K562 (cell line): ENCODE measurements at regions not wholly inside any gene's neighbourhood (a gene's known extent, or its start where the extent isn't known, plus 50 kb on each side); places are given as distances from the start of the nearest gene placed in this dataset.

ENCODE experiments used
- CEBPB ChIP-seq: fragments of 450-650 bp; IDR thresholded peaks from 2 replicates; pipeline ENCODE4 v1.6.1; 2016; ENCODE audit warnings: missing genetic modification characterization, missing compliant biosample characterization
- CEBPG ChIP-seq, 3 experiments: fragments of 200-800 bp in 1 of 3; sonication (Bioruptor generic) in 1 of 3; sonication (generic) in 1 of 3; formaldehyde crosslinking in 1 of 3; IDR thresholded peaks in 2 of 3; conservative IDR thresholded peaks in 1 of 3; 2 replicates each; pipeline versions ENCODE4 v1.6.1 to v1.8.0; 2016 to 2022; ENCODE audit warnings: missing compliant biosample characterization in 2 of 3, missing genetic modification characterization in 2 of 3, mild to moderate bottlenecking in 1 of 3, missing genetic modification reagents in 1 of 3
- CTBP1 ChIP-seq: fragments of 450-650 bp; IDR thresholded peaks from 2 replicates; pipeline ENCODE4 v1.6.1; 2016; ENCODE audit warnings: borderline replicate concordance
- E2F3 ChIP-seq: fragments of 250-450 bp; sonication (Bioruptor Pico); IDR thresholded peaks from 2 replicates; pipeline ENCODE4 v1.4.0; 2020; ENCODE audit warnings: mild to moderate bottlenecking
- E2F5 ChIP-seq: sonication (generic); formaldehyde crosslinking; IDR thresholded peaks from 2 replicates; pipeline ENCODE4 v1.8.0; 2022; ENCODE audit warnings: mild to moderate bottlenecking, missing genetic modification reagents
- ETS1 ChIP-seq: conservative IDR thresholded peaks from 2 replicates; pipeline ENCODE4 v1.6.1; 2011; ENCODE audit warnings: low read depth, mild to moderate bottlenecking, low read length; ENCODE audit not compliant: control insufficient read depth
- ETS2 ChIP-seq: IDR thresholded peaks from 2 replicates; pipeline ENCODE4 v1.6.1; 2016; ENCODE audit warnings: borderline replicate concordance, missing genetic modification characterization, mild to moderate bottlenecking, moderate library complexity, missing compliant biosample characterization; ENCODE audit not compliant: poor library complexity, severe bottlenecking
- GABPA ChIP-seq: fragments of 200-800 bp; sonication (Bioruptor generic); conservative IDR thresholded peaks from 2 replicates; pipeline ENCODE4 v1.6.1; 2016; ENCODE audit warnings: low read depth, missing genetic modification characterization, missing compliant biosample characterization
- GATA2 ChIP-seq: sonication (generic); formaldehyde crosslinking; IDR thresholded peaks from 2 replicates; pipeline ENCODE4 v1.4.0; 2020; ENCODE audit warnings: mild to moderate bottlenecking, missing genetic modification reagents
- MCM7 ChIP-seq, 2 experiments: fragments of 450-650 bp; IDR thresholded peaks; 2 replicates each; pipeline ENCODE4 v1.6.1; 2016 to 2018
- PHTF2 ChIP-seq: fragments of 250-450 bp; sonication (Bioruptor Pico); IDR thresholded peaks from 2 replicates; pipeline ENCODE4 v1.5.0; 2021; ENCODE audit warnings: mild to moderate bottlenecking
- RBM15 ChIP-seq: fragments of 200-400 bp; formaldehyde crosslinking; IDR thresholded peaks from 2 replicates; pipeline ENCODE4 v1.6.1; 2018; ENCODE audit warnings: mild to moderate bottlenecking, low read length, moderate library complexity; ENCODE audit not compliant: insufficient read depth
- RBM34 ChIP-seq: fragments of 200-400 bp; formaldehyde crosslinking; IDR thresholded peaks from 2 replicates; pipeline ENCODE4 v1.6.1; 2018; ENCODE audit warnings: low read length, borderline replicate concordance; ENCODE audit not compliant: insufficient read depth
- SETDB1 ChIP-seq: IDR thresholded peaks from one replicate; pipeline ENCODE4 v1.6.1; 2012; ENCODE audit warnings: low read length, control low read depth, inconsistent platforms
- STAT5A ChIP-seq: IDR thresholded peaks from 2 replicates; pipeline ENCODE4 v1.6.1; 2012; ENCODE audit warnings: low read length, inconsistent platforms, borderline replicate concordance
- VEZF1 ChIP-seq: fragments of 200-800 bp; sonication (Bioruptor generic); IDR thresholded peaks from 2 replicates; pipeline ENCODE4 v1.6.1; 2017; ENCODE audit warnings: missing genetic modification characterization, missing compliant biosample characterization
- ZBTB12 ChIP-seq: fragments of 250-450 bp; sonication (Bioruptor Pico); IDR thresholded peaks from 2 replicates; pipeline ENCODE4 v1.4.0; 2020
- ZC3H11A ChIP-seq: IDR thresholded peaks from 2 replicates; pipeline ENCODE4 v1.6.1; 2012; ENCODE audit warnings: low read depth, low read length, improper control_type of control experiment

GRCh38 chr7:13104128-13104527 is 416.7 kb downstream of the ARL4A start (continued):
- no peak for TF ChIP-seq E2F5
- no peak for TF ChIP-seq ETS1
- no peak for TF ChIP-seq STAT5A
- no peak for TF ChIP-seq ZC3H11A
- no peak for TF ChIP-seq CTBP1
- no peak for TF ChIP-seq RBM34
- TF ChIP-seq E2F3 (CRISPR knock-in tag) = no peak
- TF ChIP-seq CEBPG (CRISPR knock-in tag; IDR thresholded peaks at IDR 0.05) = no peak
- peak in 1 of 2 experiments; percentile 55; a peak in 1 of 4 replicates for TF ChIP-seq CEBPG (tag; conservative IDR thresholded peaks at IDR 0.05 in 1 of 2, IDR thresholded peaks at IDR 0.05 in 1 of 2)
- no peak for TF ChIP-seq GATA2
- no peak for TF ChIP-seq RBM15
- TF ChIP-seq ZBTB12 (CRISPR knock-in tag) = no peak
- no peak for TF ChIP-seq SETDB1
- peak; percentile 59; the same call in 1 of the 2 replicates for TF ChIP-seq CEBPB (tag)
- no peak for TF ChIP-seq MCM7 (IDR thresholded peaks at IDR 0.05)
- TF ChIP-seq GABPA (tag) = peak; percentile 40
- TF ChIP-seq ETS2 (tag) = no peak
- no peak for TF ChIP-seq VEZF1
- no peak for TF ChIP-seq PHTF2 (CRISPR knock-in tag)
